ENCODE measurements at regions not wholly inside any gene's neighbourhood (a gene's known extent, or its start where the extent isn't known, plus 50 kb on each side); places are given as distances from the start of the nearest gene placed in this dataset.

DNA sequence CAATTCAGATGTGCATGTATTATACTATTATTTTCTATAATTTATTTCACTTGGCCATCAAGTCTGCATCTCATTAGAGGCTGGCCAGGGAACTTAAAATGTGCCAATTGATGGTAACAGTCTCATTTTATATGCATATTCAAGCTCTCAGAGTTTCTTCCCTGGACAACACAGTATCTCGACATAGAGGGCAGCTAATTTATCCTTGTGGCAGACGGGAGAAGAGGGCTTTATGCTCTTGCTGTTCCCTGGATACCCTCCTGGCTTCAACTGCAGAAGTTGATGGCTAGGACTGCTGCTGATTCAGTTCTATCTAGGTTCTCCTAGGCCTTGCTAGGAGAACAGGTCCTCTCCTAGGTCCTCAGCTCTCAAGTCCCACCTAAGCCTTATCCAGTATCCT, 99.1 kb upstream of the NPHP3 start:
- no peak for DNase-seq

DNA sequence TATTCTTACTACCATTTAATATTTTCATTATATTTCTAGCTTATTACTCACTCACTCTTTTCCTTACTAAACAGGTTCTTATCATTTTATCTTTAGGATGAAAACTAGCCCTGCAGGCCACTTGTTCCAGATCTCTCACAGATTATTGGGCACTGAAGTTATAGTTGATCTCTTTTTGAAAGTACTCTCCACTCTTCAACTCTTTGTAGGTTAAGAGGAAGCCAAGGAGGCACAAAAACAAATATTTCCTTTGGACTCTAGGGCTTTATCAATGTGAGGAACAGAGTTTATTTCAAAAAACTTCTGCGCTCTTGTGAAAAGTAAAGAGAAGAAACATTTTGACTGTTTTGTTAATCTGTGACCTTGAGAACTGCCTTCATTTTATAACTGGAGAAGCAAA, 96.0 kb upstream of the NPHP3 start:
- DNase-seq: no peak

DNA sequence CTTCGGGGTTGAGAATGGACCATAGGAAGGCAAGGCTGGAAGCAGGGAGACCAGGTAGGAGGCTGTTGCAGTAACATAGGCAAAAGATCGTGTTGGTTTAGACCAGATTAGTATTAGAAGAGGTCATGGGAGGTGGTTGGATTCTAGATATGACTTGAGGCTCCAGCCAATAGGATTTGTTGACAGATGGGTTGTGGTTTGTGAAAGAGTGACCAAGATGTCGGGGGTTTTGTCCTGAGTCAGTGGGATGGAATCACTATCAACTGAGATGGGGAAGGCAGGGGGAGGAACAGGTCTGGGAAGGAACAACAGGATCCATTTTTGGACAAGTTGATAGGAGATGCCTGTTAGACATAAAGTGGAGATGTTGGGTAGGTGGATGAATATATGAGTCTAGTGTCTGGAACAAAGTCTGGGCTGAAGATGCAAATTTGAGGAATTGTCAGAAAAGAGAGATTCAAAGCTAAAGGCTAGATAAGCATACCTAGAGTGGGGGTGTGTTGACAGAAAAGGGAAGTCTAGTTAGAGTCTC, 95.5 kb upstream of the NPHP3 start:
- DNase-seq: no peak

DNA sequence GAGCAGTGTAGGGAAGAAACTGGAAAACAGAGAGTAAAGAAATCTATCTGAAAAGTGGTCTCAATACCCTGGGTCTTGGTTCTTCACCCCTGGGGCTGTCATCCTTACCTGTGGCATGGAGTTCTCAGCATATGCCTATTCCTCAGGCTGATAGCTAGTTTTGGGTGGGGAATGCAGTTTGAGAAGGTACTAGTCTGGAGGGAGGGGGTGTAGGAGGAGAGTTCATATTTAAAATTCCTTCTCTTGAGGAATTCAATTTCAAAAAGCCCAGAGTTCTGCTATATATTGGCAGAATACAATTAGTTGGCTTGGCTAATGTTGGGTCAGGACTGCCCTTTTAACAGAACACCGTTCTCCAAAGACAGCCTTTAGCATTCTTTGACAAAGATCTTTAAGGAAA, 82.9 kb upstream of the NPHP3 start:
- no peak for DNase-seq

DNA sequence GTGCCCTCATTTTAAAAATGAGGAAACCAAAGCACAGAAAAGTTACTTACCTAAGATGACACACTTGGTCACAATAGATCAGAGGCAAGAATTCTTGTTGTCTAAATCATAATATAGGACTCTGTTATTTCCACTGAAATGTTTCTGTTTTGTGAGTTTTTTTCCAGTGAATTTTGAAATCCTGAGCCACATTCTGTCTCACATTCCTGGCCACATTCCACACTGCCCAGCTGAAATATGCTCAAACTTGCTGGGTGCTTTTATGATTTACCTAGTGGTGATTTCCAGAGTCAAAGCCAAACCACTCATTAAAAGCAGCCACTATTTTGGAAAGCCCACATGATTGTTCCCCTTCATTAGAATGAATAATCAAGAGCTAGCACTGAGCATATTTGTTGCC, 82.3 kb upstream of the NPHP3 start:
- no peak for DNase-seq

DNA sequence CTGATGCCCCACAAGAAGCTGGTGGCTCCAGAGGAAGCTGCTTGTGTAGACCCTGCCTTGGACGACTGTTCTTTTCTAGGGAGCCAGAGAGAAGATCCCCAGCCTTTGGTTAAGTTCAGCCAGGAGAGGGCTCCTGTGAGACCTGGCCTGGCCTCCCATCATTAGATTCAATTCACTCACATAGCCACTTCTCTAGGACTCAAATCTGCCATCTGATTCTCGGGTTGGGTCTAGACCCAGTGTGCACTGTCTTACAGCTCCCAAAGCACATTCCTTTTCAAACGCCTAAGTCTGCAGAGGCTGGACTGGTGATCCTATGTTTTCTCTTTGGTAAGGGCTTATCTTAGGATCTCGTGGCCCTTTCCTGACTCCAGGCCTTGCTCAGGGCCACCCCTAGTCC, 81.7 kb upstream of the NPHP3 start:
- no peak for DNase-seq

DNA sequence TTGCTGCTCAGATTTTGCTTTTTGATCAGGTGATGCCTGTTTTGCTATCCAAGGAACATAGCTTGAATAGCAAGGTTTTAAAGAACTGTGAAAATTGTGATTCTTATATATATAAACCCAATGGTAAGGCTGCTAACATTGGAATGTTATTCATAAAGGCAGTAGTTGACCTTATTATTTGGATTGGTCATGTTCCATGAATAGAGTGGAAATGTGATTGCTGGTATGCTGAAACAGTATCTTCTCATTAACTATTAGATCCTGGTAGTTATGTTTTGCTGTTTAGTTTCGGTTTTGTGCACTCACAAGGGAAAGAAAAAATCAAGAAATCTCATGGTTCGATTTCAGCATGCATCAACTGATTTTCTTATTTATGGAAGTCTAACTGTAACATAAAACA, 78.7 kb upstream of the NPHP3 start:
- no peak for DNase-seq

DNA sequence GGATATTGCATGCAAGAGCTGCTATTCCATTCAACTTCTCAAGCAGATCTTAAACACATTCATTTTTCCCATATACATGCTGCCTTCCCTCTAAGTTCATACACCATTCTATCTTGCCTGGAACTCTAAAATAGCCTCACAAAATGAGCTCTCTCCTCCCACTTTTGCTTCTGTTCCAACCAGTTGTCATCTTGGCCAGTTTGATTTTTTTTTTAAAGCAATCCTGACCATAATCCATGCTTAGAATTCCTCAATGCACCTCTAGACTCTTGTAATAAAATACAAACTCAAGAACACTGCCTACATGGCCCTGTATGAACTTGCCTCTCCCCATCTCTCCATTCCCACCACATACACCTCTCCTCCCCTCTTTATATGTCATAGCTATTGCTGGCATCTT, 68.6 kb upstream of the NPHP3 start:
- DNase-seq: no peak

DNA sequence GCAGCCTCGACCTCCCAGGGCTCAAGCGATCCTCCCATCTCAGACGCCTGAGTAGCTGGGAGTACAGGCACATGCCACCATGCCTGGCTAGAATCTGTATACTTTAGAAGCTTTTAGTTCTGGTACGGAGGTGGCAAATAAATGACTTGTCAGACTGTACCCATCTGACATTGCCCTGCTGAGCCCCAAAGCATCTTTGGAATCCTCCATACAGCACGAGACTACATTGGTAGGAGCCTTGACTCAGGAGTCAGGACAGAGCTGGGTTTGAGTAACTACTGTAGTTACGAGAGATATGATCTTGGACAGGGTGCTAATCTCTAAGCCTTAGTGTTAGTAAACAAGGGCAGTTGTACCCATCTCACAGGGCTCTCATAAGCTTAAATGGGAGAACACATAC, 67.8 kb upstream of the NPHP3 start:
- no peak for DNase-seq

DNA sequence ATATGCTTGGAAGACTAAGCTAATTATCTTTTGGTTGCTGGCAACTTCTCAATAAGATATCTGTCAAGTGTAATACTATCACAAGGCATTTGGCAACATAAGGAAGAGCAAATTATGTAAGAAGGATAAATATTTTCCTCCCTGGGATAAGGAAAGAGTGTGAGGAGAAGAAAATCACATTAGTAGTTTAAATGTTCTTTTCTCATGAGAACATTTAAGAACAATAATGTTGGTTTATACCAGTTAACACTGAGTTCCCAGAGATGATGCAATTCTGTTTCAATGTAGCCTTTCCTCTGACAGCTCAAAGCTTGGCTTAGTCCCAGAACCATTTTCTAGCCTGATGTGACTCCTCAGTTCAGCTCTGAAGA, 66.1 kb upstream of the NPHP3 start:
- no peak for DNase-seq

DNA sequence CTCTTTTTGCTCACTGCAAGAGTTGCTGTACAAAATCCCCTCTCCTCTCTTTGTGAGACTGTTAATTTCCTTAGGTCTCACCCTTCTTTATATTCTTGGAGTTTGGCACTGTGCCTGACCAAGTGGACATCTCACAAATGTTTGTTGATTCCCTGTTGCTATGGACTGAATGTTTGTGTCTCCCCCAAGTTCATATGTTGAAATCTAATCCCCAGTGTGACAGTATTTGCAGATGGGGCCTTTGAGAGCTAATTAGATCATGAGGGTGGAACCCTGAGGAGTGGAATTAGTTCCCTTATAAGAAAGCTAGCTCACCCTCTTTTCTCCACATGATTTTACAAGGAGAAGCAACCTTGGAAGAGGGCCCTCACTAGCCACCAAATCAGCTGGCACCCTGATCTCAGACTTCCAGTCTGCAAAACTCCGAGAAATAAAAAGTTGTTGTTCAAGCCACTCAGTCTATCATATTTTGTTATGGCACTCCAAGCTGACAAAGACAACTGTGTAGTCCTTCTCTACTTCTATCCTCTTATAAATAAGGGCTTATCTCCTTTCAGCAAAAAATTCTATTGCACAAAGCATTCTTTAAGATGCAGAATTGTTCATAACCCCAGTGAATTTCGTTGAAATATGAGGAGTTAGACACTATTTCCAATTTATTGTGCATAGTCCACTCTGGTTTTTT, 65.5 kb upstream of the NPHP3 start:
- no peak for DNase-seq

DNA sequence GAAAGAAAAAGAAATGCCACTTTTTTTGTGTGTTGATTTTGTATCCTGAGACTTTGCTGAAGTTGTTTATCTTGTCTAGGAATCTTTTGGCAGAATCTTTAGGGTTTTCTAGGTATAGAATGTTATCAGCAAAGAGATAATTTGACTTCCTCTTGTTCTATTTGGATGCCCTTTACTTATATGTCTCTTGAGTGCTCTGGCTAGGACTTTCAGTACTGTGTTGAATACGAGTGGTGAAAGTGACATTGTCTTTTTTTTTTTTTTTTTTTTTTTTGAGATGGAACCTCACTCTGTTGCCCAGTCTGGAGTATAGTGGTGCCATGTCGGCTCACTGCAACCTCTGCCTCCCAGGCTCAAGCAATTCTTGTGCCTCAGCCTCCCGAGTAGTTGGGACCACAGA, 64.7 kb upstream of the NPHP3 start:
- no peak for DNase-seq

DNA sequence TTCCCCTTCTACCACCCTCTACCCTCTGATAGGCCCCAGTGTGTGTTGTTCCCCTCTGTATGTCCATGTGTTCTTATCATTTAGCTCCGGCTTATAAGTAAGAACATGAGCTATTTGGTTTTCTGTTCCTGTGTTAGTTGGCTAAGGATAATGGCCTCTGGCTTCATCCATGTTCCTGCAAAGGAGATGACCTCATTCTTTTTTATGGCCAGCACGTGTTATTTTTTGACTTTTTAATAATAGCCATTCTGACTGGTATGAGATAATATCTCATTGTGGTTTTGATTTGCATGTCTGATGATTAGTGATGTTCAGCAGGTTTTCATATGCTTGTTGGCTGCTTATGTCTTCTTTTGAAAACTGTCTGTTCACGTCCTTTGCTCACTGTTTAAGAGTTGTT, 63.1 kb upstream of the NPHP3 start:
- no peak for DNase-seq

DNA sequence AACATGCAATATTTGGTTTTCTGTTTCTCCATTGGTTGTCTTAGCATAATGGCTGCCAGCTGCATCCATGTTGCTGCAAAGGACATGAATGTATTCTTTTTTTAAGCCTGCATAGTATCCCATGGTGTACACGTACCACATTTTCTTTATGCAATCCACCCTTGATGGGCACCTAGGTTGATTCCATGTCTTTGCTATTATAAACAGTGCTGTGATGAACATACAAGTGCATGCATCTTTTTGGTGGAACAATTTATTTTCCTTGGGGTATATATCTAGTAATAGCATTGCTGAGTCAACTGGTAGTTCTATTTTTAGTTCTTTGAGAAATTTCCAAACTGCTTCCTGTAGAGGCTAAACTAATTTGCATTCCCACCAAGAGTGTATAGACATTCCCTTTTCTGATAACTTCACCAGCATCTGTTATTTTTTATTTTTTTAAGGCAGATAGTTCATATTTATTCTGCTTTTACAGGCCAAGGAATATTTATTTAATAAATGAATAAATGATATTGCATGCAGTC, 62.4 kb upstream of the NPHP3 start:
- DNase-seq: no peak

DNA sequence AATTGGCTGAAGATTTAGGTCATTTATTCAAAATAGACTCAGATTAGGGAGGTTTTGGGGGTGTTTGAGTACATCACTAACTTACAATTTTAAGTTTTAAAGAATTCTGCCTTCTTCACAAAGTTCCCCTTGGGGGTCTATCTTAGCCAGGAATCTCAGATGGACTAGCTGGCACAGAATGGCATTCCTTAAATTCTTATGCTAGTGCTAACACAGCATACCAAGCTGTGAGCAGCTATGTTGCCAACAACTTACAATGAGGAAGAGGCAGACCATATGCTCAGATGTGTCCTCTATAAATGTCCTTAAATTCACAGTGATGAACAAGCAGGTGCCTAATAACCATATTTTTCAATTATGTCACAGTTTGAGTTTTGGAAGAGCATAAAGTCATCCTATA, 60.9 kb upstream of the NPHP3 start:
- DNase-seq: no peak

DNA sequence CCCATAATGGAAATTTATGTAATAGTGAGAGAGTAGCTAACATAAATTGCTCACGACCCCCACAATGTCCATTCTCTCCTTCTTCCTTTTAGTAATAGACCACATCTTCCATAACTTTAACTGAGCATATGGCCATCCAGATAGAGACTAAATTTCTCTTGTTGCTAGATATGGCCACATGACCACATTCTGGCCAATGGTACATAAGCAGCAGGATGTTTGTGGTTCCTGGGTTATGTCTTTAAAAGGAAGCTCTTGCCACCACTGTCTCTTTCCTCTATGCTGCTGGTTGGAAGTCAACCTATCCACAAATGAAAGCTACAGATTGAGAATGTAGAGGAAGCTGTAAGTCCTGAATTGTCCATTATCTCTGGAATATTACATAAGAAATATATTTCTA, 59.7 kb upstream of the NPHP3 start:
- no peak for DNase-seq

DNA sequence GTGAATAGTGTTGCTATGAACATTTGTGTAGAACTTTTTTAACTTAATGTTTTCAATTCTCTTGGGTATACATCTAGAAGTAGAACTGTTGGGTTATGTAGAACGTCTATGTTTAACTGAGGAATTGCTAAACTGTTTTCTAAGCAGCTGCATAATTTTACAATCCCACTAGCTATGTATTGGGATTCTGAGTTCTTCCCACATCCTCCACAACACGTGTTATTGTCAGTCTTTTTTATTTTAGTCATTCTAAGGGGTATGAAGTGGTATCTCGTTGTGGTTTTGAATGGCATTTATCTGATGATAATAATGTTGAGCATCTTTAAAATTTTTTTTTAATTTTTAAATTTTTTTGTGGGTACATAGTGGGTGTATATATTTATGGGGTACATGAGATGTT, 55.0 kb upstream of the NPHP3 start:
- DNase-seq: no peak

DNA sequence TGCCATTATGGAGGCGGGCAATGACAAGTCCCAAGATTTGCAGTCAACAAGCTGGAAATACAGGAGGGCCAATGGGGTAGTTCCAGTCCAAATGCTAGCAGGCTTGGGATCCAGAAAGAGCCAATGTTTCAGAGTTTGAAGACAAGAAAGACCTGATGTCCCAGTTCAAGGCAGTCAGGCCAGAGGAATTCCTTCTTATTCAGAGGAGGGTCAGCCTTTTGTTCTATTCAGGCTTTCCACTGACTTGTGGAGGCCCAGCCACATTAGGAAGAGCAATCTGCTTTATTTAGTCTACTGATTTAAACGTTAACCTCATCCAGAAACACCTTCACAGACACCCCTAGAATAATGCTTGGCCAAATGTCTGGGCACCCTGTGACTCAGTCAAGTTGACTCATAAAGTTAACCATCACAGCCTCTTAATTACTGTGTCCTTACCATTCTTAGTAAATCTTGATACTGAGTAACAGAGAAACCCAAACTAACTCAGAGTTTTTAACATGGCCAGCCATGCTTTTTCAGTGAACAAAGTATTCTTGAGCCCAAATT, 50.9 kb upstream of the NPHP3 start:
- no peak for DNase-seq

DNA sequence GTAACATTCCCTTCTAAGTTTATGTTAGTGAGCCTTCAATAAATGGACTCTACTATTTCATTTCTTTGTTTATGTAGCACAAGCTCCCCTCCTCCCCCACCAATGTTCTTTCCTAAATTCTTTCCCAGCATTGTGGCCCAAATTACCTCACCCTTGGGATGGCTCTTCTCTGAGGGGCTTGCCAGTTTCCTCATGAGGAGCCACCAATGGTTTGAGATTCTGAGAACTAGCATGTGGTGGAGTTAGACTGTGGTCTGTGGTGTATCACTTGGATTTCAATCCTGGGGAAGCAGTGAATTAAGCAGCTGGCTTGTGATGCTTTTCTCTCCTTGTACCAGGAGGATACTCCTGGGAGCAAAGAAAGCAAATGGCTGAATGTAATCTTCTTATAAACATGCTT, 50.0 kb upstream of the NPHP3 start:
- DNase-seq: no peak
